K562 (cell line): ENCODE measurements at regions not wholly inside any gene's neighbourhood (a gene's known extent, or its start where the extent isn't known, plus 50 kb on each side); places are given as distances from the start of the nearest gene placed in this dataset.

Experiments used
- ELF4 ChIP-seq: fragments of 450-650 bp; formaldehyde crosslinking; IDR thresholded peaks from 2 replicates; pipeline ENCODE4 v1.4.0; 2022; ENCODE audit warnings: missing genetic modification characterization
- ETV5 ChIP-seq: sonication (generic); formaldehyde crosslinking; IDR thresholded peaks from 2 replicates; pipeline ENCODE4 v1.4.0; 2020; ENCODE audit warnings: low read depth, mild to moderate bottlenecking, missing genetic modification reagents
- FUS ChIP-seq: fragments of 200-400 bp; formaldehyde crosslinking; optimal IDR thresholded peaks from 2 replicates; pipeline ENCODE3; 2017; ENCODE audit warnings: low read depth, low read length
- SREBF1 ChIP-seq: fragments of 150-350 bp; IDR thresholded peaks from 2 replicates; pipeline ENCODE4 v1.6.1; 2014; ENCODE audit warnings: antibody characterized with exemption, low read depth, low read length, borderline replicate concordance
- ZBTB1 ChIP-seq: sonication (generic); formaldehyde crosslinking; IDR thresholded peaks from 2 replicates; pipeline ENCODE4 v1.8.1; 2023; ENCODE audit warnings: missing genetic modification reagents, low read depth, mild to moderate bottlenecking, borderline replicate concordance
- ZNF79 ChIP-seq: fragments of 250-450 bp; sonication (Bioruptor Pico); IDR thresholded peaks from 2 replicates; pipeline ENCODE4 v1.4.0; 2020; ENCODE audit warnings: low read depth, mild to moderate bottlenecking, moderate library complexity
- TF ChIP-seq, protein P1 (sequence below): sonication (generic); formaldehyde crosslinking; IDR thresholded peaks from 2 replicates; pipeline ENCODE4 v1.8.0; 2023; ENCODE audit warnings: mild to moderate bottlenecking, missing genetic modification reagents
- TF ChIP-seq, protein P2 (sequence below), 3 experiments: IDR thresholded peaks in 2 of 3; conservative IDR thresholded peaks in 1 of 3; 2 replicates each; pipeline ENCODE4 v1.5.1; 2011 to 2012; ENCODE audit warnings: low read length in 3 of 3, mild to moderate bottlenecking in 3 of 3, control low read depth in 2 of 3, improper control_type of control experiment in 1 of 3, inconsistent platforms in 1 of 3, low read depth in 1 of 3, mixed read lengths in 1 of 3, moderate library complexity in 1 of 3; ENCODE audit not compliant: insufficient read depth in 2 of 3
- TF ChIP-seq, protein P3 (sequence below), 2 experiments: fragments of 450-650 bp; formaldehyde crosslinking in 1 of 2; IDR thresholded peaks; 2 replicates each; pipeline versions ENCODE4 v1.4.0 to v1.6.1; 2014 to 2020; ENCODE audit warnings: mild to moderate bottlenecking in 2 of 2, borderline replicate concordance in 1 of 2, low read depth in 1 of 2
- TF ChIP-seq, protein P4 (sequence below), 2 experiments: IDR thresholded peaks; 2 replicates each; pipeline ENCODE4 v1.6.1; 2012; ENCODE audit warnings: improper control_type of control experiment in 2 of 2, low read depth in 2 of 2, low read length in 2 of 2, borderline replicate concordance in 1 of 2
- TF ChIP-seq, protein P5 (sequence below): fragments of 250-450 bp; sonication (Bioruptor Pico); IDR thresholded peaks from 2 replicates; pipeline ENCODE4 v1.4.0; 2020; ENCODE audit warnings: mild to moderate bottlenecking

DNA sequence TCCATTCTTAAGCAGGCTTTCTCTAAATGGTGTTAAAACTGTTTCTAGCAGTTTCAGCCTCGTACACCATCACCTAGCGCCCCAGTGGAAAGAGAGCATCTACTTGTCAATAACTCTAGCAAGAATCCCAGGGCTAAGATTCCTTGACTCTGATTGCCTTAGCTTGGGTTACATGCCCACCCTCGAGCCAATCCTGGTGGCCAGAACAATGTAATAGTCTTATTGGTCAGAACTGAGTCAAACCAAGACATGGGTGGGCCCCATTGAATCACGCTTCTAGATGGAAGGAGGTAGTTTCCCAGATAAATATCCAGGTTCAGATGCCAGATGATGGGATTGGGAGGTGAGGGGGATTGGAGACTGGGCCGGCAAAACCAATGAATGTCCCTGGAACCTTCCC lies 55.9 kb upstream of the MED13L start:
- TF ChIP-seq FUS (no peak), SREBF1 (no peak), ETV5 (CRISPR knock-in tag) (no peak), ZNF79 (CRISPR knock-in tag) (no peak), ZBTB1 (CRISPR knock-in tag) (no peak), ELF4 (CRISPR knock-in tag) (no peak)
- TF ChIP-seq, protein P1, sequence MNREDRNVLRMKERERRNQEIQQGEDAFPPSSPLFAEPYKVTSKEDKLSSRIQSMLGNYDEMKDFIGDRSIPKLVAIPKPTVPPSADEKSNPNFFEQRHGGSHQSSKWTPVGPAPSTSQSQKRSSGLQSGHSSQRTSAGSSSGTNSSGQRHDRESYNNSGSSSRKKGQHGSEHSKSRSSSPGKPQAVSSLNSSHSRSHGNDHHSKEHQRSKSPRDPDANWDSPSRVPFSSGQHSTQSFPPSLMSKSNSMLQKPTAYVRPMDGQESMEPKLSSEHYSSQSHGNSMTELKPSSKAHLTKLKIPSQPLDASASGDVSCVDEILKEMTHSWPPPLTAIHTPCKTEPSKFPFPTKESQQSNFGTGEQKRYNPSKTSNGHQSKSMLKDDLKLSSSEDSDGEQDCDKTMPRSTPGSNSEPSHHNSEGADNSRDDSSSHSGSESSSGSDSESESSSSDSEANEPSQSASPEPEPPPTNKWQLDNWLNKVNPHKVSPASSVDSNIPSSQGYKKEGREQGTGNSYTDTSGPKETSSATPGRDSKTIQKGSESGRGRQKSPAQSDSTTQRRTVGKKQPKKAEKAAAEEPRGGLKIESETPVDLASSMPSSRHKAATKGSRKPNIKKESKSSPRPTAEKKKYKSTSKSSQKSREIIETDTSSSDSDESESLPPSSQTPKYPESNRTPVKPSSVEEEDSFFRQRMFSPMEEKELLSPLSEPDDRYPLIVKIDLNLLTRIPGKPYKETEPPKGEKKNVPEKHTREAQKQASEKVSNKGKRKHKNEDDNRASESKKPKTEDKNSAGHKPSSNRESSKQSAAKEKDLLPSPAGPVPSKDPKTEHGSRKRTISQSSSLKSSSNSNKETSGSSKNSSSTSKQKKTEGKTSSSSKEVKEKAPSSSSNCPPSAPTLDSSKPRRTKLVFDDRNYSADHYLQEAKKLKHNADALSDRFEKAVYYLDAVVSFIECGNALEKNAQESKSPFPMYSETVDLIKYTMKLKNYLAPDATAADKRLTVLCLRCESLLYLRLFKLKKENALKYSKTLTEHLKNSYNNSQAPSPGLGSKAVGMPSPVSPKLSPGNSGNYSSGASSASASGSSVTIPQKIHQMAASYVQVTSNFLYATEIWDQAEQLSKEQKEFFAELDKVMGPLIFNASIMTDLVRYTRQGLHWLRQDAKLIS, result no peak
- TF ChIP-seq, protein P2, sequence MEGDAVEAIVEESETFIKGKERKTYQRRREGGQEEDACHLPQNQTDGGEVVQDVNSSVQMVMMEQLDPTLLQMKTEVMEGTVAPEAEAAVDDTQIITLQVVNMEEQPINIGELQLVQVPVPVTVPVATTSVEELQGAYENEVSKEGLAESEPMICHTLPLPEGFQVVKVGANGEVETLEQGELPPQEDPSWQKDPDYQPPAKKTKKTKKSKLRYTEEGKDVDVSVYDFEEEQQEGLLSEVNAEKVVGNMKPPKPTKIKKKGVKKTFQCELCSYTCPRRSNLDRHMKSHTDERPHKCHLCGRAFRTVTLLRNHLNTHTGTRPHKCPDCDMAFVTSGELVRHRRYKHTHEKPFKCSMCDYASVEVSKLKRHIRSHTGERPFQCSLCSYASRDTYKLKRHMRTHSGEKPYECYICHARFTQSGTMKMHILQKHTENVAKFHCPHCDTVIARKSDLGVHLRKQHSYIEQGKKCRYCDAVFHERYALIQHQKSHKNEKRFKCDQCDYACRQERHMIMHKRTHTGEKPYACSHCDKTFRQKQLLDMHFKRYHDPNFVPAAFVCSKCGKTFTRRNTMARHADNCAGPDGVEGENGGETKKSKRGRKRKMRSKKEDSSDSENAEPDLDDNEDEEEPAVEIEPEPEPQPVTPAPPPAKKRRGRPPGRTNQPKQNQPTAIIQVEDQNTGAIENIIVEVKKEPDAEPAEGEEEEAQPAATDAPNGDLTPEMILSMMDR (IDR thresholded peaks at IDR 0.05 in 2 of 3, conservative IDR thresholded peaks at IDR 0.05 in 1 of 3; ENCODE audit: insufficient read depth in 2 of 3, low read depth in 1 of 3, low read length in 3 of 3), result no peak
- TF ChIP-seq, protein P3, sequence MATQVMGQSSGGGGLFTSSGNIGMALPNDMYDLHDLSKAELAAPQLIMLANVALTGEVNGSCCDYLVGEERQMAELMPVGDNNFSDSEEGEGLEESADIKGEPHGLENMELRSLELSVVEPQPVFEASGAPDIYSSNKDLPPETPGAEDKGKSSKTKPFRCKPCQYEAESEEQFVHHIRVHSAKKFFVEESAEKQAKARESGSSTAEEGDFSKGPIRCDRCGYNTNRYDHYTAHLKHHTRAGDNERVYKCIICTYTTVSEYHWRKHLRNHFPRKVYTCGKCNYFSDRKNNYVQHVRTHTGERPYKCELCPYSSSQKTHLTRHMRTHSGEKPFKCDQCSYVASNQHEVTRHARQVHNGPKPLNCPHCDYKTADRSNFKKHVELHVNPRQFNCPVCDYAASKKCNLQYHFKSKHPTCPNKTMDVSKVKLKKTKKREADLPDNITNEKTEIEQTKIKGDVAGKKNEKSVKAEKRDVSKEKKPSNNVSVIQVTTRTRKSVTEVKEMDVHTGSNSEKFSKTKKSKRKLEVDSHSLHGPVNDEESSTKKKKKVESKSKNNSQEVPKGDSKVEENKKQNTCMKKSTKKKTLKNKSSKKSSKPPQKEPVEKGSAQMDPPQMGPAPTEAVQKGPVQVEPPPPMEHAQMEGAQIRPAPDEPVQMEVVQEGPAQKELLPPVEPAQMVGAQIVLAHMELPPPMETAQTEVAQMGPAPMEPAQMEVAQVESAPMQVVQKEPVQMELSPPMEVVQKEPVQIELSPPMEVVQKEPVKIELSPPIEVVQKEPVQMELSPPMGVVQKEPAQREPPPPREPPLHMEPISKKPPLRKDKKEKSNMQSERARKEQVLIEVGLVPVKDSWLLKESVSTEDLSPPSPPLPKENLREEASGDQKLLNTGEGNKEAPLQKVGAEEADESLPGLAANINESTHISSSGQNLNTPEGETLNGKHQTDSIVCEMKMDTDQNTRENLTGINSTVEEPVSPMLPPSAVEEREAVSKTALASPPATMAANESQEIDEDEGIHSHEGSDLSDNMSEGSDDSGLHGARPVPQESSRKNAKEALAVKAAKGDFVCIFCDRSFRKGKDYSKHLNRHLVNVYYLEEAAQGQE (IDR thresholded peaks at IDR 0.05; ENCODE audit: borderline replicate concordance), result no peak
- TF ChIP-seq, protein P3 (CRISPR knock-in tag; IDR thresholded peaks at IDR 0.05; ENCODE audit: low read depth), result no peak
- TF ChIP-seq, protein P4, sequence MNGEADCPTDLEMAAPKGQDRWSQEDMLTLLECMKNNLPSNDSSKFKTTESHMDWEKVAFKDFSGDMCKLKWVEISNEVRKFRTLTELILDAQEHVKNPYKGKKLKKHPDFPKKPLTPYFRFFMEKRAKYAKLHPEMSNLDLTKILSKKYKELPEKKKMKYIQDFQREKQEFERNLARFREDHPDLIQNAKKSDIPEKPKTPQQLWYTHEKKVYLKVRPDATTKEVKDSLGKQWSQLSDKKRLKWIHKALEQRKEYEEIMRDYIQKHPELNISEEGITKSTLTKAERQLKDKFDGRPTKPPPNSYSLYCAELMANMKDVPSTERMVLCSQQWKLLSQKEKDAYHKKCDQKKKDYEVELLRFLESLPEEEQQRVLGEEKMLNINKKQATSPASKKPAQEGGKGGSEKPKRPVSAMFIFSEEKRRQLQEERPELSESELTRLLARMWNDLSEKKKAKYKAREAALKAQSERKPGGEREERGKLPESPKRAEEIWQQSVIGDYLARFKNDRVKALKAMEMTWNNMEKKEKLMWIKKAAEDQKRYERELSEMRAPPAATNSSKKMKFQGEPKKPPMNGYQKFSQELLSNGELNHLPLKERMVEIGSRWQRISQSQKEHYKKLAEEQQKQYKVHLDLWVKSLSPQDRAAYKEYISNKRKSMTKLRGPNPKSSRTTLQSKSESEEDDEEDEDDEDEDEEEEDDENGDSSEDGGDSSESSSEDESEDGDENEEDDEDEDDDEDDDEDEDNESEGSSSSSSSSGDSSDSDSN (IDR thresholded peaks at IDR 0.05; ENCODE audit: borderline replicate concordance in 1 of 2, low read depth in 2 of 2, low read length in 2 of 2), result no peak
- TF ChIP-seq, protein P5, sequence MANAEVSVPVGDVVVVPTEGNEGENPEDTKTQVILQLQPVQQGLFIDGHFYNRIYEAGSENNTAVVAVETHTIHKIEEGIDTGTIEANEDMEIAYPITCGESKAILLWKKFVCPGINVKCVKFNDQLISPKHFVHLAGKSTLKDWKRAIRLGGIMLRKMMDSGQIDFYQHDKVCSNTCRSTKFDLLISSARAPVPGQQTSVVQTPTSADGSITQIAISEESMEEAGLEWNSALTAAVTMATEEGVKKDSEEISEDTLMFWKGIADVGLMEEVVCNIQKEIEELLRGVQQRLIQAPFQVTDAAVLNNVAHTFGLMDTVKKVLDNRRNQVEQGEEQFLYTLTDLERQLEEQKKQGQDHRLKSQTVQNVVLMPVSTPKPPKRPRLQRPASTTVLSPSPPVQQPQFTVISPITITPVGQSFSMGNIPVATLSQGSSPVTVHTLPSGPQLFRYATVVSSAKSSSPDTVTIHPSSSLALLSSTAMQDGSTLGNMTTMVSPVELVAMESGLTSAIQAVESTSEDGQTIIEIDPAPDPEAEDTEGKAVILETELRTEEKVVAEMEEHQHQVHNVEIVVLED, result no peak
